HG02970 (cell line): ENCODE measurements at regions not wholly inside any gene's neighbourhood (a gene's known extent, or its start where the extent isn't known, plus 50 kb on each side); places are given as distances from the start of the nearest gene placed in this dataset.

Experiments
- ATAC-seq: cut with Tn5 transposase; IDR thresholded peaks from one replicate; pipeline ENCODE4 v1.9.1; 2021; ENCODE audit warnings: mild to moderate bottlenecking, moderate library complexity, moderate number of reproducible peaks; ENCODE audit not compliant: unreplicated experiment, low FRiP score

- no peak for ATAC-seq
Measured at GRCh38 chr15:58235961-58236360, 97.8 kb downstream of the AQP9 start.

GRCh38 chr15:58240191-58240932 lies 102.2 kb downstream of the AQP9 start:
- ATAC-seq = no peak

GRCh38 chr15:58241872-58242271 lies 103.7 kb downstream of the AQP9 start:
- ATAC-seq = no peak

- no peak for ATAC-seq
Measured at GRCh38 chr15:58243070-58243469, 104.9 kb downstream of the AQP9 start.

GRCh38 chr15:58244536-58244935 lies 106.4 kb downstream of the AQP9 start:
- no peak for ATAC-seq

GRCh38 chr15:58246041-58246440 lies 107.9 kb downstream of the AQP9 start:
- no peak for ATAC-seq

GRCh38 chr15:58247855-58248842 lies 110.0 kb downstream of the AQP9 start:
- ATAC-seq = no peak

GRCh38 chr15:58249646-58250312 lies 111.6 kb downstream of the AQP9 start:
- no peak for ATAC-seq

- no peak for ATAC-seq
Measured at GRCh38 chr15:58252586-58253323, 114.6 kb downstream of the AQP9 start.

GRCh38 chr15:58257776-58258325 lies 119.7 kb downstream of the AQP9 start:
- ATAC-seq = no peak

- no peak for ATAC-seq
Measured at GRCh38 chr15:58258501-58259292, 120.5 kb downstream of the AQP9 start.

GRCh38 chr15:58260205-58260724 lies 122.1 kb downstream of the AQP9 start:
- no peak for ATAC-seq

- no peak for ATAC-seq
Measured at GRCh38 chr15:58260725-58261267, 122.6 kb downstream of the AQP9 start.

GRCh38 chr15:58261368-58261767 lies 123.2 kb downstream of the AQP9 start:
- no peak for ATAC-seq

- ATAC-seq = no peak
Measured at GRCh38 chr15:58264053-58264971, 126.1 kb downstream of the AQP9 start.

GRCh38 chr15:58267051-58267450 lies 128.9 kb downstream of the AQP9 start:
- no peak for ATAC-seq

GRCh38 chr15:58268746-58269267 lies 130.6 kb downstream of the AQP9 start:
- no peak for ATAC-seq
